ENCODE measurements at regions not wholly inside any gene's neighbourhood (a gene's known extent, or its start where the extent isn't known, plus 50 kb on each side); places are given as distances from the start of the nearest gene placed in this dataset.
"Not testable (repeated sequence)": the region's sequence is repeated elsewhere in the genome, so short reads cannot be mapped to it uniquely, and the experiment has no call there.

GRCh38 chr4:4948370-4948769 is 70.9 kb downstream of the CYTL1 start:
- no peaks in the 10 kb centered on the region for H3K36me3 ChIP-seq (ENCODE audit: low read depth)
- H3K9me3 ChIP-seq: no peaks in the 10 kb centered on the region
- intact Hi-C loops (cut with DNase I, micrococcal nuclease): no loop called here
- no peak overlapping the region for H3K4me3 ChIP-seq
- TF ChIP-seq CTCF (IDR thresholded peaks at IDR 0.05): no peak
- no peaks in the 10 kb centered on the region for H3K4me1 ChIP-seq (ENCODE audit: low read depth)
- ATAC-seq: no peak
- DNase-seq: no peak

- no peaks in the 10 kb centered on the region for H3K36me3 ChIP-seq (ENCODE audit: low read depth)
- no peaks in the 10 kb centered on the region for H3K4me1 ChIP-seq (ENCODE audit: low read depth)
- peaks cover 2% of the 10 kb centered on the region for H3K9me3 ChIP-seq
- H3K4me3 ChIP-seq: no peak overlapping the region
- intact Hi-C loops (cut with DNase I, micrococcal nuclease): no loop called here
- DNase-seq: no peak
- TF ChIP-seq CTCF (IDR thresholded peaks at IDR 0.05): no peak
- ATAC-seq: no peak
These were observed 68.5 kb downstream of the CYTL1 start for GRCh38 chr4:4950561-4951290.

- intact Hi-C loops (cut with DNase I, micrococcal nuclease): no loop called here
- DNase-seq: no peak
These were observed 67.0 kb downstream of the CYTL1 start for GRCh38 chr4:4952273-4952672.

GRCh38 chr4:4959344-4960074 is 59.7 kb downstream of the CYTL1 start:
- ATAC-seq; H3K4me3 ChIP-seq; intact Hi-C loops (cut with DNase I, micrococcal nuclease); DNase-seq; H3K36me3 ChIP-seq (ENCODE audit: low read depth); H3K4me1 ChIP-seq (ENCODE audit: low read depth): not testable (repeated sequence)
- H3K9me3 ChIP-seq: peaks cover 32% of the 10 kb centered on the region

More at GRCh38 chr4:4952273-4952672, 67.0 kb downstream of the CYTL1 start:
- no peak for TF ChIP-seq CTCF (IDR thresholded peaks at IDR 0.05)
- H3K4me1 ChIP-seq (ENCODE audit: low read depth): no peaks in the 10 kb centered on the region
- no peaks in the 10 kb centered on the region for H3K36me3 ChIP-seq (ENCODE audit: low read depth)
- no peak overlapping the region for H3K4me3 ChIP-seq
- ATAC-seq: no peak
- H3K9me3 ChIP-seq: peaks cover 2% of the 10 kb centered on the region

- Histone ChIP-seq H3K4me3 (no peak overlapping the region), H3K36me3 (ENCODE audit: low read depth) (no peaks in the 10 kb centered on the region), H3K4me1 (ENCODE audit: low read depth) (no peaks in the 10 kb centered on the region), H3K9me3 (peaks cover 32% of the 10 kb centered on the region)
- DNase-seq (no peak), ATAC-seq (no peak)
- intact Hi-C loops (cut with DNase I, micrococcal nuclease): no loop called here
- no peak for TF ChIP-seq CTCF (IDR thresholded peaks at IDR 0.05)
These were observed 58.7 kb downstream of the CYTL1 start for GRCh38 chr4:4960574-4960973.

GRCh38 chr4:4961936-4962335 is 57.3 kb downstream of the CYTL1 start:
- Histone ChIP-seq H3K36me3 (ENCODE audit: low read depth) (no peaks in the 10 kb centered on the region), H3K9me3 (peaks cover 32% of the 10 kb centered on the region), H3K4me1 (ENCODE audit: low read depth) (no peaks in the 10 kb centered on the region), H3K4me3 (no peak overlapping the region)
- ATAC-seq (no peak), DNase-seq (no peak)
- TF ChIP-seq CTCF (IDR thresholded peaks at IDR 0.05): no peak
- intact Hi-C loops (cut with DNase I, micrococcal nuclease): no loop called here

Measured in mucosa of descending colon (tissue), 3 donors.